Natural killer cell (primary cell): ENCODE measurements at regions not wholly inside any gene's neighbourhood (a gene's known extent, or its start where the extent isn't known, plus 50 kb on each side); places are given as distances from the start of the nearest gene placed in this dataset.

Source experiments
- ATAC-seq, 3 donors: fragments of 150-1000 bp in 2 of 3; fragments of 200-7000 bp in 1 of 3; cut with Tn5 transposase; 1 replicate in 1 of 3; 2 replicates in 2 of 3; pipeline ENCODE4 v1.10.0; 2021; ENCODE audit warnings: mild to moderate bottlenecking in 2 of 3, moderate library complexity in 2 of 3
- DNase-seq, 2 donors: peaks; one replicate each; pipeline versions ENCODE4 v3.0.0 to v3.0.0-alpha.2; 2013 to 2021; ENCODE audit warnings: mixed read lengths in 1 of 2
- H3K27ac ChIP-seq: one replicate; pipeline ENCODE4 v1.5.1; 2013; ENCODE audit warnings: mild to moderate bottlenecking, low read length
- H3K27me3 ChIP-seq: one replicate; pipeline ENCODE4 v1.6.1; 2013; ENCODE audit warnings: low read length; ENCODE audit not compliant: control insufficient read depth, insufficient read depth
- H3K36me3 ChIP-seq: one replicate; pipeline ENCODE4 v1.6.1; 2013; ENCODE audit warnings: low read length; ENCODE audit not compliant: control insufficient read depth, insufficient read depth
- H3K4me1 ChIP-seq: one replicate; pipeline ENCODE4 v1.6.1; 2013; ENCODE audit warnings: low read length; ENCODE audit not compliant: control insufficient read depth, insufficient read depth
- H3K4me3 ChIP-seq: one replicate; pipeline ENCODE4 v1.5.1; 2013; ENCODE audit warnings: low read length
- H3K9me3 ChIP-seq: one replicate; pipeline ENCODE4 v1.6.1; 2013; ENCODE audit warnings: low read length; ENCODE audit not compliant: control insufficient read depth, insufficient read depth
- H3K27ac Mint-ChIP-seq, 2 donors: one replicate each; pipeline ENCODE4 v1.8.0; 2022; ENCODE audit warnings: mild to moderate bottlenecking in 2 of 2, mixed read lengths in 2 of 2, moderate library complexity in 1 of 2
- H3K27me3 Mint-ChIP-seq, 2 donors: one replicate each; pipeline ENCODE4 v1.8.0; 2022; ENCODE audit warnings: low read depth in 2 of 2, mixed read lengths in 2 of 2
- H3K36me3 Mint-ChIP-seq: one replicate; pipeline ENCODE4 v1.8.0; 2022; ENCODE audit warnings: mixed read lengths
- H3K4me1 Mint-ChIP-seq, 2 donors: one replicate each; pipeline ENCODE4 v1.8.0; 2022; ENCODE audit warnings: mixed read lengths in 2 of 2
- H3K4me3 Mint-ChIP-seq: one replicate; pipeline ENCODE4 v1.8.0; 2022; ENCODE audit warnings: mild to moderate bottlenecking, moderate library complexity, mixed read lengths
- H3K9me3 Mint-ChIP-seq, 2 donors: one replicate each; pipeline ENCODE4 v1.8.0; 2022; ENCODE audit warnings: mixed read lengths in 2 of 2
- WGBS: methylation state at CpG from one replicate; pipeline ENCODE4 v1.1.7; 2013; ENCODE audit warnings: missing lambda C conversion rate; ENCODE audit not compliant: insufficient coverage; 5-methylcytosine and 5-hydroxymethylcytosine counted together
- intact Hi-C: fragments of 100-400 bp; cut with micrococcal nuclease; formaldehyde crosslinking; loops from one replicate; pipeline ENCODE4 v1.14.2; 2022
- TF ChIP-seq, protein P1 (sequence below): fragments of 200-600 bp; IDR thresholded peaks from one replicate; pipeline ENCODE4 v1.8.0; 2022; ENCODE audit warnings: antibody characterized with exemption

DNA sequence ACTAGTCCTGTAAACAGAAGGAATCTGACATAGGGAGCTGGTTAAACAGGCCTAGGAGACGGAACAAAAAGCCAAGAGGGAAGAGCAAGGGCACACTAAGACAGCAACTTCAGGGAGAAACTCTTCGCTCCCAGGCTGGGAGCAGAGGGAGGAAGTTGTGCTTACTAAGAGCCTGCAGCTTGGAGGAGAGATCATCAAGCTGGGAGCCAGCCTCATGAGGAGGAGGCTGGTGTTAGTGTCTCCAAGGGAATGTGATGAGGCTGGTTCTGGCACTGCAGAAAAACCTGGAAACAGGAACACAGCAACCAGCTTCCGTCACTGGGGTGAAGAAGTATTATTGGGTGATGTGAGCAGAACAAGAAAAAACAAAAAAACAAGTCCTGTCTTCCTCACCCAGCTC, 1027.3 kb downstream of the UQCRFS1 start:
- no peaks in the 10 kb centered on the region for H3K4me1 Mint-ChIP-seq

DNA sequence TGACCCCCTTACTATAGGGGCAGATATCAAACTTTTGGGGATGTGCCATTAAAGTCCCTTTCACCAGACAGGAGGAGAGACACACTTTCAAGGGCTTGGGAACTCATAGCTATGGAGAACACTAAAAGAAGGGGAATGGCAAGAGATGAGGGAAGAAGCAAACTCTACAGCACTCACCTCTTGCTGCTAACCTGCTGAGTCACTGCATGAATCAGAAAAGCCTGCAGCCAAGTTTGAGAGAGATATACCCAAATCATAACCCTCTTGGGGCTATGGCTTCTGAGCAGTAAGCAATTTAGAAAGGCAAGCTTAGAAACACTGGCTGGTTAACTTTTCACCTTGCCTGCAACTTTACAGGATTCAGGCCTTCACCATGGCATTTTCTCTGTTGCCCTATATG, 1028.0 kb downstream of the UQCRFS1 start:
- no peak for DNase-seq
- no peak for ATAC-seq
- Histone ChIP-seq H3K36me3 (no peaks in the 10 kb centered on the region), H3K9me3 (no peaks in the 10 kb centered on the region), H3K4me1 (no peaks in the 10 kb centered on the region), H3K4me3 (no peak overlapping the region), H3K27ac (no peak overlapping the region), H3K27me3 (no peaks in the 10 kb centered on the region)
- Mint-ChIP-seq H3K27me3 (no peaks in the 10 kb centered on the region), H3K4me1 (no peaks in the 10 kb centered on the region), H3K36me3 (no peaks in the 10 kb centered on the region), H3K9me3 (peaks cover 0 to 3% of the 10 kb centered on the region in 2 donors), H3K4me3 (no peak overlapping the region), H3K27ac (no peak overlapping the region)
- TF ChIP-seq, protein P1, sequence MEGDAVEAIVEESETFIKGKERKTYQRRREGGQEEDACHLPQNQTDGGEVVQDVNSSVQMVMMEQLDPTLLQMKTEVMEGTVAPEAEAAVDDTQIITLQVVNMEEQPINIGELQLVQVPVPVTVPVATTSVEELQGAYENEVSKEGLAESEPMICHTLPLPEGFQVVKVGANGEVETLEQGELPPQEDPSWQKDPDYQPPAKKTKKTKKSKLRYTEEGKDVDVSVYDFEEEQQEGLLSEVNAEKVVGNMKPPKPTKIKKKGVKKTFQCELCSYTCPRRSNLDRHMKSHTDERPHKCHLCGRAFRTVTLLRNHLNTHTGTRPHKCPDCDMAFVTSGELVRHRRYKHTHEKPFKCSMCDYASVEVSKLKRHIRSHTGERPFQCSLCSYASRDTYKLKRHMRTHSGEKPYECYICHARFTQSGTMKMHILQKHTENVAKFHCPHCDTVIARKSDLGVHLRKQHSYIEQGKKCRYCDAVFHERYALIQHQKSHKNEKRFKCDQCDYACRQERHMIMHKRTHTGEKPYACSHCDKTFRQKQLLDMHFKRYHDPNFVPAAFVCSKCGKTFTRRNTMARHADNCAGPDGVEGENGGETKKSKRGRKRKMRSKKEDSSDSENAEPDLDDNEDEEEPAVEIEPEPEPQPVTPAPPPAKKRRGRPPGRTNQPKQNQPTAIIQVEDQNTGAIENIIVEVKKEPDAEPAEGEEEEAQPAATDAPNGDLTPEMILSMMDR: no peak
- intact Hi-C loops: no loop called here

More for the DNA sequence above, 1027.3 kb downstream of the UQCRFS1 start:
- intact Hi-C loops: no loop called here
- DNase-seq (no peak), ATAC-seq (no peak)
- 85% methylated on average over 2 of the region's 3 CpGs for WGBS
- H3K27me3 Mint-ChIP-seq: no peaks in the 10 kb centered on the region
- Histone ChIP-seq H3K27ac (no peak overlapping the region), H3K36me3 (no peaks in the 10 kb centered on the region), H3K4me1 (no peaks in the 10 kb centered on the region), H3K9me3 (no peaks in the 10 kb centered on the region), H3K4me3 (no peak overlapping the region), H3K27me3 (no peaks in the 10 kb centered on the region)
- H3K27ac Mint-ChIP-seq: no peak overlapping the region
- TF ChIP-seq, protein P1: no peak
- no peak overlapping the region for H3K4me3 Mint-ChIP-seq
- H3K9me3 Mint-ChIP-seq: peaks cover 0 to 3% of the 10 kb centered on the region in 2 donors
- H3K36me3 Mint-ChIP-seq: no peaks in the 10 kb centered on the region

DNA sequence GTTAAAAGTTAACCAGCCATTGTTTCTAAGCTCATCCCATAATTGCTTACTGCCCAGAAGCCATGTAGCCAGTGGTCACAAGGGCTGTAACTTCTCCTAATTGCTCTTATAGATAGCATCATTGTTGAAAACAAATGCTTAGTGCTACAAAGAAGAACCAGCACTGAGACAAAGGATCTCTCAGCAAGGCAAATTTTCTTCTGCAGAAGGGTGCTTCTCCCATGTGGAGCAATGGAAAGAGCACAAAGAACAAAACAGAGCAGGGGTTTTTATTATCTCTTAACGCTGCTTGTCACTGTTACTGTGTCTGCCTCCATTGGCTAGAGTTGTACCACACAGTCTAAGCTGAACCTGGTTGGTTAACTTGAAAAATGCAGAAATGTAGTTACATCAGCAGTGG, 1036.8 kb downstream of the UQCRFS1 start:
- H3K27me3 ChIP-seq: no peaks in the 10 kb centered on the region
- peaks cover 10% of the 10 kb centered on the region for H3K36me3 Mint-ChIP-seq
- no peaks in the 10 kb centered on the region for H3K36me3 ChIP-seq
- DNase-seq (no peak), ATAC-seq (no peak)
- peaks cover 19% of the 10 kb centered on the region for H3K9me3 ChIP-seq
- H3K4me1 ChIP-seq: no peaks in the 10 kb centered on the region
- no peak overlapping the region for H3K27ac ChIP-seq
- TF ChIP-seq, protein P1: no peak
- no peak overlapping the region for H3K4me3 ChIP-seq
- H3K27me3 Mint-ChIP-seq: peaks cover 3 to 6% of the 10 kb centered on the region in 2 donors
- intact Hi-C loops: no loop called here
- H3K27ac Mint-ChIP-seq: no peak overlapping the region
- no peaks in the 10 kb centered on the region for H3K4me1 Mint-ChIP-seq
- H3K9me3 Mint-ChIP-seq: peaks cover 13% of the 10 kb centered on the region in 2 donors
- 0% methylated on average over 1 of the region's 1 CpG for WGBS
- no peak overlapping the region for H3K4me3 Mint-ChIP-seq

DNA sequence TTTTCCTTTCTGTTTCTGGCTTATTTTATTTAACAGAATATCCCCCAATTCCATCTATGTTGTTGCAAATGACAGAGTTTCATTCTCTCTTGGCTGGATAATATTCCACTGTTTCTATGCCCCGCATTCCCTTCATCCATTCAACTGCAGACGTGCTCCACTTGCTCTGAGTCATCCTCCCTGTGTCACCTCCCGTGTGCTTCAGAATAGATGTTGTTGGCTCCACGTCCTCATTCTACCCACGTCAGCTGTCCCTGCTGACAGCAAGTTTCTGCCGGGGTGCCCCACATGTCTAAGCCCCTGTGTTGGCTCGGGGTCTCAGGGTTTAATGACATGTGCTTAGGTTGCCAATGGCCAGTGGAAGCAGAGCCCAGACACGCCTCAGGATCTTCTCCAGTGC, 1041.0 kb downstream of the UQCRFS1 start:
- 87% methylated on average over 8 of the region's 8 CpGs for WGBS

More for the DNA sequence above, 1041.0 kb downstream of the UQCRFS1 start:
- no peak overlapping the region for H3K27ac Mint-ChIP-seq
- H3K4me1 ChIP-seq: no peaks in the 10 kb centered on the region
- intact Hi-C loops: no loop called here
- DNase-seq (no peak), ATAC-seq (no peak)
- TF ChIP-seq, protein P1: no peak
- peaks cover 12% of the 10 kb centered on the region for H3K9me3 ChIP-seq
- no peaks in the 10 kb centered on the region for H3K36me3 ChIP-seq
- H3K27me3 ChIP-seq: no peaks in the 10 kb centered on the region
- no peak overlapping the region for H3K4me3 ChIP-seq
- H3K9me3 Mint-ChIP-seq: peaks cover 7 to 9% of the 10 kb centered on the region in 2 donors
- no peak overlapping the region for H3K4me3 Mint-ChIP-seq
- H3K4me1 Mint-ChIP-seq: no peaks in the 10 kb centered on the region
- H3K27ac ChIP-seq: no peak overlapping the region
- peaks cover 3 to 12% of the 10 kb centered on the region in 2 donors for H3K27me3 Mint-ChIP-seq
- peaks cover 10% of the 10 kb centered on the region for H3K36me3 Mint-ChIP-seq
